ENCODE measurements at regions not wholly inside any gene's neighbourhood (a gene's known extent, or its start where the extent isn't known, plus 50 kb on each side); places are given as distances from the start of the nearest gene placed in this dataset.

GRCh38 chr2:158006961-158007719, 94.5 kb upstream of the UPP2 start:
- no peak for TF ChIP-seq CTCF (IDR thresholded peaks at IDR 0.05)
- H3K4me3 ChIP-seq = no peak overlapping the region
- no peaks in the 10 kb centered on the region for H3K9me3 ChIP-seq
- no peaks in the 10 kb centered on the region for H3K27me3 ChIP-seq
- ATAC-seq (peak; percentile 91), DNase-seq (peak in 2 of 4 donors; percentile 48 to 58)
- intact Hi-C loops (cut with DNase I) = loop anchor here in 1 of 2 donors (5.0 kb wide), 1 partner anchor 235 kb away; no protein-coding TSS in a partner anchor
- H3K4me1 ChIP-seq = peaks cover 0 to 14% of the 10 kb centered on the region in 2 donors
- H3K36me3 ChIP-seq = no peaks in the 10 kb centered on the region
- H3K27ac ChIP-seq = no peak overlapping the region

GRCh38 chr2:158004126-158004764, 97.4 kb upstream of the UPP2 start:
- TF ChIP-seq CTCF (IDR thresholded peaks at IDR 0.05) = no peak
- no peaks in the 10 kb centered on the region for H3K27me3 ChIP-seq
- ATAC-seq (no peak), DNase-seq (no peak)
- no peaks in the 10 kb centered on the region for H3K9me3 ChIP-seq
- H3K4me1 ChIP-seq = peaks cover 0 to 4% of the 10 kb centered on the region in 2 donors
- no peak overlapping the region for H3K4me3 ChIP-seq
- no peak overlapping the region for H3K27ac ChIP-seq
- no peaks in the 10 kb centered on the region for H3K36me3 ChIP-seq
- intact Hi-C loops (cut with DNase I) = no loop called here

GRCh38 chr2:158002079-158002478, 99.6 kb upstream of the UPP2 start:
- no peaks in the 10 kb centered on the region for H3K4me1 ChIP-seq
- no peak for TF ChIP-seq CTCF (IDR thresholded peaks at IDR 0.05)
- intact Hi-C loops (cut with DNase I) = no loop called here
- H3K27me3 ChIP-seq = no peaks in the 10 kb centered on the region
- no peaks in the 10 kb centered on the region for H3K36me3 ChIP-seq
- no peak overlapping the region for H3K4me3 ChIP-seq
- no peak overlapping the region for H3K27ac ChIP-seq
- no peak for ATAC-seq
- H3K9me3 ChIP-seq = no peaks in the 10 kb centered on the region
- DNase-seq = no peak

- no peak for TF ChIP-seq CTCF (IDR thresholded peaks at IDR 0.05)
- intact Hi-C loops (cut with DNase I) = no loop called here
- H3K4me1 ChIP-seq = no peaks in the 10 kb centered on the region
- H3K9me3 ChIP-seq = no peaks in the 10 kb centered on the region
- H3K36me3 ChIP-seq = no peaks in the 10 kb centered on the region
- no peak for ATAC-seq
- H3K4me3 ChIP-seq = no peak overlapping the region
- no peaks in the 10 kb centered on the region for H3K27me3 ChIP-seq
- no peak for DNase-seq
- no peak overlapping the region for H3K27ac ChIP-seq
Measured at GRCh38 chr2:157996799-157997198, 104.9 kb upstream of the UPP2 start.

- no peaks in the 10 kb centered on the region for H3K4me1 ChIP-seq
- no peak for TF ChIP-seq CTCF (IDR thresholded peaks at IDR 0.05)
- H3K27me3 ChIP-seq = no peaks in the 10 kb centered on the region
- H3K27ac ChIP-seq = no peak overlapping the region
- H3K36me3 ChIP-seq = no peaks in the 10 kb centered on the region
- no peak overlapping the region for H3K4me3 ChIP-seq
- H3K9me3 ChIP-seq = no peaks in the 10 kb centered on the region
- intact Hi-C loops (cut with DNase I) = no loop called here
- no peak for ATAC-seq
- DNase-seq = no peak
Measured at GRCh38 chr2:157995117-157995516, 106.6 kb upstream of the UPP2 start.

Data from left lung (tissue), 4 donors.